Stimulated activated CD4-positive, alpha-beta T cell treated with anti-CD3 and anti-CD28 coated beads, Interleukin-4, amount 100 ng/mL, for 48 hours (primary cell): ENCODE measurements at regions not wholly inside any gene's neighbourhood (a gene's known extent, or its start where the extent isn't known, plus 50 kb on each side); places are given as distances from the start of the nearest gene placed in this dataset.
"Not testable (repeated sequence)": the region's sequence is repeated elsewhere in the genome, so short reads cannot be mapped to it uniquely, and the experiment has no call there.

Experiments used
- DNase-seq, 2 donors: peaks; one replicate each; pipeline ENCODE4 v3.0.0-alpha.2; 2020; ENCODE audit warnings: low read depth in 2 of 2

- DNase-seq, result no peak
Observed at GRCh38 chr2:43071599-43072550, 154.5 kb downstream of the ZFP36L2 start.

GRCh38 chr2:43070676-43071502 lies 155.5 kb downstream of the ZFP36L2 start:
- DNase-seq, result no peak

- DNase-seq, result no peak
Observed at GRCh38 chr2:43070030-43070429, 156.4 kb downstream of the ZFP36L2 start.

- no peak for DNase-seq
Observed at GRCh38 chr2:43068631-43069517, 157.5 kb downstream of the ZFP36L2 start.

- no peak for DNase-seq
Observed at GRCh38 chr2:43068041-43068533, 158.3 kb downstream of the ZFP36L2 start.

DNA sequence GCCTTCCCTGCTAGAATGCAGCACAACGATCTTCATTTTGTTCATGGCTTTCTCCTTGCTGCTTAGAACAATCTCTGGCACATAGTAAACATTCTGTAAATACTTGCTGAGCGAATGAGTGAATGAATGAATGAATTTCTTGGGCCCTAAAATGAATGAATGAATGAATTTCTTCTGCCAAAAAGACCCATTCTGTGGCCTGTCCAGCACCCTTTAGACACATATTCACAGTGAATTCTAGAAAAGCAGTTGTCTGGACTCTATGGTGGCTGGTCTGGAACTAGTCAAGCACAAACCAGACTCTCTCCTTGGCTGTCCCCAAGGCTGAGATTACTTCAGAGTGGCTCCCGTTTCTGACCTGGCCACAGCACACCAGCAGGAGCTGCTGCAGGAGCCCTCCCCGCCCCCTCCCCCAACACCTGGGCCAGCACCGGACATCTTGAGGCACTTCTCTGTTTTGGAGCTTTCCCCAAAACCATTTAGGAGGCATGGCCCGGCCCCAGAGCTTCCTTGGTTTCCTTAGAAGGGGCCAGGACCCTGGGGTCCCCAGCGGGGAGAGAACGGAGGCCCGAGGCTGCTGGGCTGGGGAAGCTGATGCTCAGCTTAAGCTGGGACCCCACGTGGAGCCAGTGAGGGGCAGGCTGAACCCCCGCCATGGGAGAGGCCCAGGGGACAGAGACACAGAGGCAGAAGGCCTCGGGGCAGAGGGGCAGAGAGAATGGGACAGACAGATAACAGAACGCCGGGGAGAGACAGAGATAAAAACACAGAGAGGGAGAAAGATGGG lies 159.0 kb downstream of the ZFP36L2 start:
- no peak for DNase-seq

- DNase-seq, result not testable (repeated sequence)
Observed at GRCh38 chr2:43066541-43067253, 159.7 kb downstream of the ZFP36L2 start.

DNA sequence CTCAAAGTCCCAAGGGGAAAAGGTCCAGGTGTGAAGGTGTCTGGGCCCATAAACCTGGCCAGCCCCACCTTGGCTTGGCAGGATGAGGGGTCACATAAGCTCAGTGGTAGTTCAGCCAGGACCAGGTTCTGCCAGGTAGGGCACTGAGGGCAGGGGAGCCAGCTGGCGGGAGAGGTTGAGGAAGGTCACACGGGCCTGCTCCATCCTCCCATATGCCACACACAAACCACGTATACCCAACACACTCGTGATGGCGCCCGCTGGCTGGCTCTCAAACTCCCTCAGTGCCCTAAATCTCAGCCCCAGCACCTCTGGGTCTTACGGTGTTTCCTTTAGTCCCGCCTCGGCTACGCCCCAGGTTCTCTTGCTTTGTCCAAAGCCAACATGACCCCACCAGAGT lies 160.5 kb downstream of the ZFP36L2 start:
- DNase-seq, result no peak

GRCh38 chr2:43065036-43065435 lies 161.4 kb downstream of the ZFP36L2 start:
- DNase-seq, result no peak

GRCh38 chr2:43063096-43063495 lies 163.3 kb downstream of the ZFP36L2 start:
- DNase-seq, result not testable (repeated sequence)

DNA sequence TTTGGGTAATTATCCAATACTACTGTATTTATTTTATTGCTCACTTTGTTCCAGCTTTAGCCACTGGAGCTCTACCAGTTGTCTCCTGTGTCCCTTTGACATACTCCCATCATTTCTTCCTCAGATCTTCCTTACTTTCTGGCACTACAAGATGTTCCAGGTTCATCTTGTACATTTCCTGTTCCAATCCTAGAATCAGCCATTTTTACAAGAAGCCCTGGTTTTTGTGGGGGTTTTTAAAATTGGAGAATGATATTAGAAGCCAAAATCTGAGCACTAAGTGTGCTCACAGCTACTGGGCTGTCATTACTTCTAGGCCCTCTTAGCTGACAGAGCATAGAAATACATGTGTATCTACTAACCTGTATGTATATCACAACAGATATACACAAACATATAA lies 164.3 kb downstream of the ZFP36L2 start:
- DNase-seq, result no peak

DNA sequence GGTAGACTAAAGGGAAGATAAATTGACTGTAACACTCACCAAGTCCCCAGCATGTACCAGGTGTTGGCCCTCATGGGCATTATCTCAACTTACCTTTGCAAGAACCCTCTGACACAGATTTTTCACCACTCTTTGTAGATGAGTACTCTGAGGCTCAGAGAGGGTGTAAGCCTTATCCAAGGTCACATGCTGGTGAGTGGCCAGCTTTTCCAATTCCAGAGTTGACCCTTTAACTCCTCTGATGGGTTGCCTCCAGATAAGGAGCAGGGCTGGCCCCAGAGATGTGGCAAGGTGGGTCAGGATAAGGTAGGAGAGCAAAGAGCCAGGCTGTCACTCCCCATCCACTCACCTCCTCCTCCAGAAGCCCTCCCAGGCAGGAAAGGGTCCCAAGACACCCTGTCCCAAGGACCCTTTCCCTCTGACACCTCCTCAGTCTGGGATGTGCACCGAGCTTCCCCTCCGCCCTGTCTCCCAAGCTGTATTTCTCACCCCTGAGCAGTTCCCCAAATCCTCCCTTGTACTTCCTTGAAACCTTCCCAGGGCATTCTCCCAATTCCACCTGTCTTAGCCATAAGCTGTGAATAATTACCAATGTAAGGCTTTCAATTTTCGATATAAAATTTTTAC lies 165.9 kb downstream of the ZFP36L2 start:
- no peak for DNase-seq

DNA sequence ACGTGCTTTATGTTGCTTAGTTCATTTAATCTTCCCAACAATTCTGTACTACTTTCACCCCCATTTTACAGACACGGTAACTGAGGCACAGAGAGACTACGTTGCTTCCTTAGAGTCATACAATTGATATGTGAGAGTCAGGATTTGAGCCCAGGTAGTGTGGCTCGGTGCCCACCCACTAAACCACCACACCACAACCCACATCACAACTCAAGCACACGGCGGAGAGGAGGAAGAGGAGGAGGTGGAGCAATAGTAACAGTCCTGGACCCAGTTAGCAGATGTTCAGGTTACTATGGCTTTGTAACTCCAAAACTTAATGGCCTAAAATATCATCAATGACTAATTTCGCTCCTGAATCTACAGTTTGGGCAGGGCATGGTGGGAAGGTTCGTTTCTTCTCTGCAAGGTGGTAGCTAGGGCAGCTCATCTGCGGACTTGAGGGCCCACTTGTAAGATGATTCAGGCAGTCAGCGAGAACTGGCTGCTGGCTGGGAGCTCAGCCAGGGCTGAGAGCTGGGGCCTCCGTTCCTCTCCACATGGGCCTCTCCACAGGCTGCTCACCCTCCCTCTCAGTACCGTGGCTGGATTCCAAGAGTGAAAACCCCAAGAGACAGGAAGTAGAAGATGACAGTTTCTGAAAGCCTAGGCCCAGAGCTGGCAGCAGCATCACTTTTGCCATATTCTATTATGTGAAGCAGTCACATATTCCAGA lies 167.1 kb downstream of the ZFP36L2 start:
- DNase-seq, result peak; percentile 52 to 66

- DNase-seq, result no peak
Observed at GRCh38 chr2:43058726-43059110, 167.7 kb downstream of the ZFP36L2 start.

DNA sequence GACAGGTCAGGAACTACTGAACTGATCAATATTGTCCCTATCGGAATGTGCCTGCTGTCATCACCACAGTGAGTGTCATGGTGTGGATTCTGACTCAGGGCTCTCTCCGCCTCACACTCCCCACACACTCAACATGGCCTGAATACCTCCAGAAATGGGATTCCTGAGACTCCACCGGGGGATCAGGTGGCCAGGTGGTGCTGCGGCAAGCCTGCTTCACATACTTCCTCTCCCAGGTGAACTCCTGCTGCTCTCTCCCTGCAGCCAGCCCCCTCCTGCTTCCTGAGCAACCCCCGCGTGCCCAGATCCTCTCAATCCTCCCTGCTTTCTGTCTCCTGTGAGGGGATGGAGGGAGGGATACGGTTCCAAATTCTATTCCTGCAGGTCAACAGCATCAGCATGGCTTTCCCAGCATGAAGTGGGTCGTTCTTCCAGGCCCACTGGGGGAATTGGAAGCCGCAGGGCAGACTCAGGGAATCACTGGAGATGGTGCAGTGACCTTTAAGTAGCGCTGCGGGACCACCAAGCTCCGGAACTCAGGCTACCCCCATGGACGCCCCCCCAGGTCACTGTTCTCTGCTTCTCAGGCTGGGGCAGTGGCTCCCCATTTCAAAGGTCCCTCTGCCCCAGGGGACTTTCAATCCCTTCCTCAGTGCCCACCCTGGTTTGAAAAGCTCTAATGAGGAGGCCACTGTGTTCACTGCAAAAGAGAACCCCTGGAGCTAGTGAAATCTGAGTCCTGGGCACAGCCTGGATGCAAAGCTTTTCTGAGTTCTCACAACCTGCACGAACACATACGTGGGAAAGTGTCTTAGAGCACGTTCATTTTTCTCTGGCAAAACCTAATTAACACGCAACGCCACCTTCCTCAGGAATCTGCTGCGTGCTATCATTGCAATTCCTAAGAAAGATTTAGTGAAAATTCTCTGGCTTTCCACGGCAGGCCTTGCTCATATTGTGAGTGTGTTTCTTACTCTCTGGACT lies 168.4 kb downstream of the ZFP36L2 start:
- no peak for DNase-seq

DNA sequence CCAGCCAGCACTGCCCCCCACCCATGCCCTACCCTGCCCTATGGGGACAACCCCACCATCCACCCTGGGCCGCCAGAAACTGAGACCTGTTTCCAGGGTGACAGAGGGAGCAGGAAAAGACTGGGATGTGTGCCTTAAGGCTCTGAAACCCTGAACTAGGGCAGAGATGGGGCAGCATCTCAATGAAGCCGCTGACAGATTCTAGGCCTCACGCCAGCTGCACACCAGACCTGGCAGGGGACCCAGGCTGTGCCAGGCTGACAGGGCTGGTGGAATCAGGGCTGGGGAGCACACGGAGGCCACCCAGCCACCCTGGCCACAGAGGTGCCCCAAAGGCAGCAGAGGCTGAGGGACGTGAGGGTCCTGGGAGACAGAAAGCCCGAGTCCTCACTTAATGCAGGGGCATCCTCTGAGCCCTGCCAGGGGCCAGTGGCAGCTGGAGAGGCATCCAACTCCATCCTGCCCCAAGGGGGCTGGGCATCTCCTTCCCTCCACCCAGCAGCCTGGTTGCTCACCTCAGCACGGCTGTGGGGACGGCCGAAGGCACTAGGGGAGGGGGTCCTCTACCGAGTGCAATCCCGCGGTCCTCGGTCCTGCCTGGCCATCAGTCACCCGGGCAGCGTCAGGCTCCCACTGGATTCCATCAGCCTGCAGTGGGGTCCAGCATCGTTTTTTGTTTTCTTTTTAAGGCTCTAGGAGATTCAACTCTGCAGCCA lies 169.2 kb downstream of the ZFP36L2 start:
- no peak for DNase-seq

- no peak for DNase-seq
Observed at GRCh38 chr2:43055985-43056384, 170.4 kb downstream of the ZFP36L2 start.
